Cardiac muscle cell (in vitro differentiated cells and primary cell): ENCODE measurements at regions not wholly inside any gene's neighbourhood (a gene's known extent, or its start where the extent isn't known, plus 50 kb on each side); places are given as distances from the start of the nearest gene placed in this dataset.
"Not testable (repeated sequence)": the region's sequence is repeated elsewhere in the genome, so short reads cannot be mapped to it uniquely, and the experiment has no call there.

ENCODE experiments used
- DNase-seq, 2 donors: peaks; one replicate each; pipeline versions ENCODE4 v3.0.0 to v3.0.0-alpha.2; 2010 to 2017; ENCODE audit warnings: low read depth in 1 of 2, low spot score in 1 of 2
- H3K27ac ChIP-seq: fragments of 200-600 bp; sonication (generic); 2 replicates; pipeline ENCODE4 v1.5.1; 2016
- H3K27me3 ChIP-seq: fragments of 200-600 bp; sonication (generic); 2 replicates; pipeline ENCODE4 v1.6.0; 2016; ENCODE audit warnings: control low read depth
- H3K36me3 ChIP-seq: fragments of 200-600 bp; sonication (generic); 2 replicates; pipeline ENCODE4 v1.5.1; 2016; ENCODE audit warnings: control low read depth
- H3K4me1 ChIP-seq: fragments of 200-600 bp; sonication (generic); 2 replicates; pipeline ENCODE4 v1.8.1; 2017; ENCODE audit warnings: low read depth, mild to moderate bottlenecking, mixed run types
- H3K4me3 ChIP-seq: fragments of 200-600 bp; sonication (generic); 2 replicates; pipeline ENCODE4 v1.5.1; 2016; ENCODE audit warnings: mild to moderate bottlenecking
- H3K9me3 ChIP-seq: fragments of 200-600 bp; sonication (generic); 2 replicates; pipeline ENCODE4 v1.5.1; 2017; ENCODE audit warnings: low read depth, mild to moderate bottlenecking, control low read depth
- CTCF ChIP-seq: IDR thresholded peaks from 2 replicates; pipeline ENCODE4 v1.5.1; 2012; ENCODE audit warnings: low read depth, mild to moderate bottlenecking, low read length

GRCh38 chr14:34275530-34275929, 186.5 kb downstream of the SPTSSA start:
- DNase-seq = no peak

GRCh38 chr14:34275078-34275477, 187.0 kb downstream of the SPTSSA start:
- H3K4me1 ChIP-seq = no peaks in the 10 kb centered on the region
- H3K9me3 ChIP-seq = no peaks in the 10 kb centered on the region
- no peak for DNase-seq
- no peaks in the 10 kb centered on the region for H3K36me3 ChIP-seq
- no peak overlapping the region for H3K4me3 ChIP-seq
- TF ChIP-seq CTCF = no peak
- H3K27ac ChIP-seq = no peak overlapping the region
- H3K27me3 ChIP-seq = no peaks in the 10 kb centered on the region

More at GRCh38 chr14:34275530-34275929, 186.5 kb downstream of the SPTSSA start:
- no peaks in the 10 kb centered on the region for H3K36me3 ChIP-seq
- H3K27ac ChIP-seq = no peak overlapping the region
- TF ChIP-seq CTCF = no peak
- H3K4me3 ChIP-seq = no peak overlapping the region
- no peaks in the 10 kb centered on the region for H3K4me1 ChIP-seq
- H3K27me3 ChIP-seq = no peaks in the 10 kb centered on the region
- H3K9me3 ChIP-seq = no peaks in the 10 kb centered on the region

GRCh38 chr14:34273716-34274115, 188.3 kb downstream of the SPTSSA start:
- H3K4me3 ChIP-seq, H3K36me3 ChIP-seq, H3K9me3 ChIP-seq, H3K27ac ChIP-seq, DNase-seq, H3K4me1 ChIP-seq, H3K27me3 ChIP-seq: not testable (repeated sequence)

- TF ChIP-seq CTCF = no peak
- Histone ChIP-seq H3K36me3 (no peaks in the 10 kb centered on the region), H3K27ac (no peak overlapping the region), H3K4me1 (no peaks in the 10 kb centered on the region), H3K9me3 (no peaks in the 10 kb centered on the region), H3K4me3 (no peak overlapping the region), H3K27me3 (no peaks in the 10 kb centered on the region)
- DNase-seq = no peak
These were observed 191.7 kb downstream of the SPTSSA start for GRCh38 chr14:34270361-34270760.

GRCh38 chr14:34266344-34266743, 195.7 kb downstream of the SPTSSA start:
- H3K9me3 ChIP-seq = no peaks in the 10 kb centered on the region
- H3K4me3 ChIP-seq = no peak overlapping the region
- H3K27me3 ChIP-seq = no peaks in the 10 kb centered on the region
- TF ChIP-seq CTCF = no peak
- no peaks in the 10 kb centered on the region for H3K4me1 ChIP-seq
- DNase-seq = no peak
- H3K36me3 ChIP-seq = no peaks in the 10 kb centered on the region
- H3K27ac ChIP-seq = no peak overlapping the region

GRCh38 chr14:34262127-34262910, 199.7 kb downstream of the SPTSSA start:
- no peak overlapping the region for H3K4me3 ChIP-seq
- H3K4me1 ChIP-seq = no peaks in the 10 kb centered on the region
- no peak for TF ChIP-seq CTCF
- H3K36me3 ChIP-seq = no peaks in the 10 kb centered on the region
- H3K27ac ChIP-seq = no peak overlapping the region
- H3K9me3 ChIP-seq = no peaks in the 10 kb centered on the region
- no peaks in the 10 kb centered on the region for H3K27me3 ChIP-seq
- DNase-seq = no peak
